CD4-positive, alpha-beta T cell (primary cell): ENCODE measurements at regions not wholly inside any gene's neighbourhood (a gene's known extent, or its start where the extent isn't known, plus 50 kb on each side); places are given as distances from the start of the nearest gene placed in this dataset.

Experiments used
- ATAC-seq: fragments of 200-7000 bp; cut with Tn5 transposase; one replicate; pipeline ENCODE4 v1.10.0; 2022; ENCODE audit warnings: mild to moderate bottlenecking; ENCODE audit not compliant: poor library complexity
- CTCF ChIA-PET: fragments of 350-600 bp; sonication (Branson Sonifier 250); formaldehyde crosslinking; loops from one replicate; lab custom pipeline; 2021; ENCODE audit warnings: antibody characterized with exemption, inconsistent platforms; lab: Charles Lee
- POLR2A ChIA-PET: fragments of 350-600 bp; sonication (Branson Sonifier 250); formaldehyde crosslinking; loops from one replicate; lab custom pipeline; 2021; ENCODE audit warnings: antibody characterized with exemption, inconsistent platforms; lab: Charles Lee
- DNase-seq, 14 experiments: peaks; one replicate each; pipeline ENCODE4 v3.0.0-alpha.2; 2013 to 2020; ENCODE audit warnings: mixed read lengths in 2 of 14
- H3K27ac ChIP-seq, 2 donors: one replicate each; pipeline versions ENCODE4 v1.5.1 to v1.7.0; 2013; ENCODE audit warnings: low read length in 2 of 2, low read depth in 1 of 2, mild to moderate bottlenecking in 1 of 2
- H3K27me3 ChIP-seq, 2 experiments: 1 replicate in 1 of 2; 2 replicates in 1 of 2; pipeline versions ENCODE4 v1.6.1 to v1.7.0; 2013; ENCODE audit warnings: low read length in 2 of 2, control low read depth in 1 of 2, mild to moderate bottlenecking in 1 of 2, moderate library complexity in 1 of 2; ENCODE audit not compliant: insufficient read depth in 2 of 2, control insufficient read depth in 1 of 2
- H3K36me3 ChIP-seq: one replicate; pipeline ENCODE4 v1.6.1; 2013; ENCODE audit warnings: low read length, control low read depth; ENCODE audit not compliant: insufficient read depth
- H3K4me1 ChIP-seq: one replicate; pipeline ENCODE4 v1.6.1; 2013; ENCODE audit warnings: low read length, control low read depth; ENCODE audit not compliant: insufficient read depth
- H3K4me3 ChIP-seq: one replicate; pipeline ENCODE4 v1.5.1; 2013; ENCODE audit warnings: mild to moderate bottlenecking, low read length, moderate library complexity
- H3K9me3 ChIP-seq, 2 experiments: 1 replicate in 1 of 2; 2 replicates in 1 of 2; pipeline versions ENCODE4 v1.6.1 to v1.7.0; 2013; ENCODE audit warnings: low read length in 2 of 2, mild to moderate bottlenecking in 2 of 2, control low read depth in 1 of 2, moderate library complexity in 1 of 2; ENCODE audit not compliant: control insufficient read depth in 1 of 2, insufficient read depth in 1 of 2
- H3K27ac Mint-ChIP-seq: one replicate; pipeline ENCODE4 v1.8.0; 2020; ENCODE audit warnings: mixed read lengths
- H3K27me3 Mint-ChIP-seq: one replicate; pipeline ENCODE4 v1.8.0; 2021; ENCODE audit warnings: mixed read lengths
- H3K36me3 Mint-ChIP-seq: one replicate; pipeline ENCODE4 v1.8.0; 2021; ENCODE audit warnings: low read depth, mixed read lengths
- H3K4me1 Mint-ChIP-seq: one replicate; pipeline ENCODE4 v1.8.0; 2021; ENCODE audit warnings: low read depth, mixed read lengths
- H3K4me3 Mint-ChIP-seq: one replicate; pipeline ENCODE4 v1.8.0; 2020; ENCODE audit warnings: mild to moderate bottlenecking, mixed read lengths
- H3K9me3 Mint-ChIP-seq: one replicate; pipeline ENCODE4 v1.8.0; 2020; ENCODE audit warnings: mixed read lengths
- intact Hi-C, 2 experiments: fragments of 100-400 bp; cut with DNase I in 1 of 2; cut with micrococcal nuclease in 1 of 2; formaldehyde crosslinking; loops; one replicate each; pipeline versions ENCODE4 v1.15.1 to v1.9.0; 2023 to 2025; cut with DNase I, micrococcal nuclease
- TF ChIP-seq, protein P1 (sequence below): fragments of 200-600 bp; IDR thresholded peaks from one replicate; pipeline ENCODE4 v1.8.0; 2022; ENCODE audit warnings: antibody characterized with exemption, mild to moderate bottlenecking

DNA sequence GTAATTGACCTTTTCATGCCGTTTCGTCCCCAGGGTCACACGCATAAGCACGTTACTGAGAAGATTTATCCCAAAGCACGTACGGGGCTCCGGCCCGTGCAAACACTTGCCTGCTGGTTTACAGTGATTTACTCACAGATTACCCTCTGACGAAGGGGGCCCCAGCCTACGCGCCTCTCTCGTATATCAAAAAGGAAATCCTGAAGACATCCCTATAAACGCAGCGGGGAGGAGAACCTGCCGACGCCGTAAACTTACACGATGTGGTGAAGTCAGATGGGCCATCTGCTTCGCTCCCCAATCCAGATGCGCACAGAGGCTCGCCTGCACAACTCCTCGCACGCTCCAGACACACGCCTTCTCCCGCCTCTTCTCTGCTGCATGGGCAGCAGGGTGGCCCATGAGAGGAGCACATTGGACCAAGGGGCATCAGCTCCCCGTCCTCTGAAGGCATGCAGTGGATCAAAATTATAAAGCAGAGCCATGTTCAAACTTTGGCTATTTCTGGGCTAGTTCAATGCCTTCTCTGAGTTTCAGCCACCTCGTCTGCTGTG lies 123.6 kb downstream of the MN1 start:
- Mint-ChIP-seq H3K27me3 (peaks cover 13% of the 10 kb centered on the region), H3K27ac (no peak overlapping the region), H3K36me3 (no peaks in the 10 kb centered on the region), H3K9me3 (no peaks in the 10 kb centered on the region), H3K4me1 (no peaks in the 10 kb centered on the region), H3K4me3 (no peak overlapping the region)
- H3K27me3 ChIP-seq, result peaks cover 0 to 16% of the 10 kb centered on the region in 2 experiments
- TF ChIP-seq, protein P1, sequence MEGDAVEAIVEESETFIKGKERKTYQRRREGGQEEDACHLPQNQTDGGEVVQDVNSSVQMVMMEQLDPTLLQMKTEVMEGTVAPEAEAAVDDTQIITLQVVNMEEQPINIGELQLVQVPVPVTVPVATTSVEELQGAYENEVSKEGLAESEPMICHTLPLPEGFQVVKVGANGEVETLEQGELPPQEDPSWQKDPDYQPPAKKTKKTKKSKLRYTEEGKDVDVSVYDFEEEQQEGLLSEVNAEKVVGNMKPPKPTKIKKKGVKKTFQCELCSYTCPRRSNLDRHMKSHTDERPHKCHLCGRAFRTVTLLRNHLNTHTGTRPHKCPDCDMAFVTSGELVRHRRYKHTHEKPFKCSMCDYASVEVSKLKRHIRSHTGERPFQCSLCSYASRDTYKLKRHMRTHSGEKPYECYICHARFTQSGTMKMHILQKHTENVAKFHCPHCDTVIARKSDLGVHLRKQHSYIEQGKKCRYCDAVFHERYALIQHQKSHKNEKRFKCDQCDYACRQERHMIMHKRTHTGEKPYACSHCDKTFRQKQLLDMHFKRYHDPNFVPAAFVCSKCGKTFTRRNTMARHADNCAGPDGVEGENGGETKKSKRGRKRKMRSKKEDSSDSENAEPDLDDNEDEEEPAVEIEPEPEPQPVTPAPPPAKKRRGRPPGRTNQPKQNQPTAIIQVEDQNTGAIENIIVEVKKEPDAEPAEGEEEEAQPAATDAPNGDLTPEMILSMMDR, result no peak
- ChIA-PET CTCF (no interaction called here), POLR2A (no interaction called here)
- no peaks in the 10 kb centered on the region for H3K36me3 ChIP-seq
- peaks cover 0 to 5% of the 10 kb centered on the region in 2 experiments for H3K9me3 ChIP-seq
- H3K4me1 ChIP-seq, result no peaks in the 10 kb centered on the region
- DNase-seq, result no peak
- no peak overlapping the region for H3K27ac ChIP-seq
- no peak for ATAC-seq
- no peak overlapping the region for H3K4me3 ChIP-seq
- intact Hi-C loops, result no loop called here

DNA sequence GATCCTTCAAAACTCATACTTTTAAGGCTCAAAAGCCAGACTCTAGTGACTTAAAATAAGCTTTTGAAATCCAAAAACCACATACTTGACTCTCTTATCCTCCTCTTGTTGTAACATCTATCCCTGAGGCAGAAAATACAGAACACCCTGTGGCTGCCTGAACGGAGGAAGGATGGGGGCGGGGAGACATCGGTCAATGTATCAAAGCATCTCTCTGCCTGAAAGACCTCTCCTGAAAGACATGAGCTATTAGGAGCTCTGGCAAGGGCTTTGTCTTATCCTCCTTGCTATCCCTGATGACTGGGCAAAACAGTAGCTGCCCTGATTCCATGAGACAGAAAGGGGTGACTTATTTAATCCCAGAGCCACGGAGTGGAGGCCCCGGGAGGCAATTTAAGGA lies 122.4 kb downstream of the MN1 start:
- H3K9me3 ChIP-seq, result peaks cover 0 to 5% of the 10 kb centered on the region in 2 experiments
- Mint-ChIP-seq H3K27me3 (peaks cover 13% of the 10 kb centered on the region), H3K27ac (no peak overlapping the region), H3K4me3 (no peak overlapping the region), H3K9me3 (no peaks in the 10 kb centered on the region), H3K4me1 (no peaks in the 10 kb centered on the region), H3K36me3 (no peaks in the 10 kb centered on the region)
- CTCF ChIA-PET, result no interaction called here
- H3K27me3 ChIP-seq, result peaks cover 0 to 12% of the 10 kb centered on the region in 2 experiments
- H3K36me3 ChIP-seq, result no peaks in the 10 kb centered on the region
- H3K4me3 ChIP-seq, result no peak overlapping the region
- no peaks in the 10 kb centered on the region for H3K4me1 ChIP-seq
- no peak for ATAC-seq
- H3K27ac ChIP-seq, result no peak overlapping the region
- POLR2A ChIA-PET, result no interaction called here
- TF ChIP-seq, protein P1, result no peak
- intact Hi-C loops, result no loop called here
- DNase-seq, result no peak

DNA sequence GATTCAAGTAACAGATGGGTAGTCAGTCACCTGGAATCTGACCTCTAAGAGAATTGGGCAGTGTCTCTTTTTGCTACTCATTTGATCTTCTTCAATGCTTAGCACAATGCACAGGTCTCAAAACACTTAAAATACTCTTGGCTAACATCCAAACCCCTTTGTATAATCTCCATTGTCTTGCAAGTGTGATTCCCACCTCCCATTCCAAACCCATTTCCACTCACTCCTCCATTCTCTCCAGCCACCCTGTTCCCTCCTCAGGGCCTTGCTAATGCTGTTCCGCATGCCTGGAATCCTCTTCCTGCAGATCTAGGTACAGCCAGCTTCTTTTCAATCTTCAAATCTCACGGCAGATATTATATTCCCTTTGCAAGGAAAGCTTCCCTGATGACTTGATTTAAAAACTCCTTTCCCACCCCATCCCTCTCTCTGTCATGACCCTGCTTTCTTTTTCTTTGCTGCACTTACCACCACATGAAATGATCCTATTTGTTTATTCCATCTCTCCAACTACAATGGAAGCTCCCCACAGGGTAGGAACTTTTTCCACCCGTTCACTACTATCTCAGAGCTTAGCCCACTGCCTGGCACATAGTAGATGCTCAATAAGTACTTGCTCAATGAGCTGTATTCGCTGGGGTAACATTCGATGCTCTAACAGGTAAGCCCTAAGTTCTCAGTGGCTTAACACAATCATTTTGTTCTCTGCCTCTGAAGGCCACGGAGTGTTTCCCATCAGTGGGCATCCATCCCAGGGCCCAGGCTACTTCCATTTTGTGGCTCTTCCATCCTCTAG lies 121.7 kb downstream of the MN1 start:
- ATAC-seq (no peak), DNase-seq (no peak)
- CTCF ChIA-PET, result no interaction called here
- Mint-ChIP-seq H3K9me3 (no peaks in the 10 kb centered on the region), H3K36me3 (no peaks in the 10 kb centered on the region), H3K4me1 (no peaks in the 10 kb centered on the region), H3K27me3 (peaks cover 13% of the 10 kb centered on the region), H3K4me3 (no peak overlapping the region), H3K27ac (no peak overlapping the region)
- POLR2A ChIA-PET, result no interaction called here
- H3K27ac ChIP-seq, result no peak overlapping the region
- peaks cover 0 to 5% of the 10 kb centered on the region in 2 experiments for H3K9me3 ChIP-seq
- H3K4me3 ChIP-seq, result no peak overlapping the region
- TF ChIP-seq, protein P1, result no peak
- no peaks in the 10 kb centered on the region for H3K36me3 ChIP-seq
- no peaks in the 10 kb centered on the region for H3K4me1 ChIP-seq
- peaks cover 0 to 6% of the 10 kb centered on the region in 2 experiments for H3K27me3 ChIP-seq
- intact Hi-C loops, result loop anchor here in 1 of 2 experiments (10.0 kb wide), 1 partner anchor 65 kb away; no protein-coding TSS in a partner anchor
